Astrocyte (in vitro differentiated cells and primary cell): ENCODE measurements at regions not wholly inside any gene's neighbourhood (a gene's known extent, or its start where the extent isn't known, plus 50 kb on each side); places are given as distances from the start of the nearest gene placed in this dataset.

Source experiments
- CTCF ChIP-seq: IDR thresholded peaks from 2 replicates; pipeline ENCODE4 v1.5.1; 2011; ENCODE audit warnings: low read depth, mild to moderate bottlenecking, inconsistent platforms, low read length, moderate library complexity; ENCODE audit not compliant: insufficient read depth
- EZH2 ChIP-seq: IDR thresholded peaks from 2 replicates; pipeline ENCODE4 v1.6.1; 2012; ENCODE audit warnings: mild to moderate bottlenecking, low read length, inconsistent platforms; ENCODE audit not compliant: insufficient read depth

GRCh38 chr22:48591286-48592065, 1236.2 kb downstream of the BRD1 start:
- no peak for TF ChIP-seq CTCF
- no peak for TF ChIP-seq EZH2
